ENCODE measurements at regions not wholly inside any gene's neighbourhood (a gene's known extent, or its start where the extent isn't known, plus 50 kb on each side); places are given as distances from the start of the nearest gene placed in this dataset.

DNA sequence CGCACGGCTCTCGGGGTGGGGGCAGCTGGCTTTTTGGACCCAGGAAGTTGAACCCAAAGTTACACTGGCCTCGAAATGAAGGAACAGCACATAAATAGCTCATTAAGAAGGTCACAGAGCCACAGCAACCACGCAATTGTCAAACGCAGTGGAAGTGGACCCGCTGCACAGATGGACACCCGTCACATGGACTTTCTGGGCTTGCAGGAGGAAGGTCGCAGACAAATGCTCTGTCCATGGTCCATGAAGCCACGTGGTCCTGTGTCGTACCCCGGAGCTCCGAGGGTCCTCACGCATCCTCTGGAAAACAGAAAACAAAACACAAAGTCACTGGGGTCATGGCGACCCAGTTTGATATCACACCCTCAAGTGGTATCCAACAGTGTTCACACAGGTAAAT, 308.1 kb upstream of the SALL3 start:
- H3K27me3 ChIP-seq (ENCODE audit: control insufficient read depth, low read length): no peaks in the 10 kb centered on the region
- TF ChIP-seq, protein P1, sequence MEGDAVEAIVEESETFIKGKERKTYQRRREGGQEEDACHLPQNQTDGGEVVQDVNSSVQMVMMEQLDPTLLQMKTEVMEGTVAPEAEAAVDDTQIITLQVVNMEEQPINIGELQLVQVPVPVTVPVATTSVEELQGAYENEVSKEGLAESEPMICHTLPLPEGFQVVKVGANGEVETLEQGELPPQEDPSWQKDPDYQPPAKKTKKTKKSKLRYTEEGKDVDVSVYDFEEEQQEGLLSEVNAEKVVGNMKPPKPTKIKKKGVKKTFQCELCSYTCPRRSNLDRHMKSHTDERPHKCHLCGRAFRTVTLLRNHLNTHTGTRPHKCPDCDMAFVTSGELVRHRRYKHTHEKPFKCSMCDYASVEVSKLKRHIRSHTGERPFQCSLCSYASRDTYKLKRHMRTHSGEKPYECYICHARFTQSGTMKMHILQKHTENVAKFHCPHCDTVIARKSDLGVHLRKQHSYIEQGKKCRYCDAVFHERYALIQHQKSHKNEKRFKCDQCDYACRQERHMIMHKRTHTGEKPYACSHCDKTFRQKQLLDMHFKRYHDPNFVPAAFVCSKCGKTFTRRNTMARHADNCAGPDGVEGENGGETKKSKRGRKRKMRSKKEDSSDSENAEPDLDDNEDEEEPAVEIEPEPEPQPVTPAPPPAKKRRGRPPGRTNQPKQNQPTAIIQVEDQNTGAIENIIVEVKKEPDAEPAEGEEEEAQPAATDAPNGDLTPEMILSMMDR (IDR thresholded peaks at IDR 0.05; ENCODE audit: low read depth, low read length, poor library complexity, severe bottlenecking): no peak
- TF ChIP-seq EZH2phosphoT487 (IDR thresholded peaks at IDR 0.05; ENCODE audit: borderline replicate concordance, low read length): no peak
- no peaks in the 10 kb centered on the region for H3K79me2 ChIP-seq (ENCODE audit: control insufficient read depth, low read length)
- no peak overlapping the region for H3K27ac ChIP-seq (ENCODE audit: low read depth, low read length)
- H3F3A ChIP-seq (ENCODE audit: control insufficient read depth, insufficient read depth): no peaks in the 10 kb centered on the region
- H4K20me1 ChIP-seq (ENCODE audit: control insufficient read depth, insufficient read depth, low read depth, low read length): no peaks in the 10 kb centered on the region
- no peaks in the 10 kb centered on the region for H3K9me2 ChIP-seq (replicated peaks; ENCODE audit: control insufficient read depth, low read length)
- no peak overlapping the region for H3K4me2 ChIP-seq (ENCODE audit: low read length)
- H3K4me3 ChIP-seq (ENCODE audit: low read length): no peak overlapping the region
- no peaks in the 10 kb centered on the region for H3K4me1 ChIP-seq (ENCODE audit: control insufficient read depth, low read length)
- no peaks in the 10 kb centered on the region for H3K9me3 ChIP-seq (ENCODE audit: control insufficient read depth, insufficient read depth, low read length)
- H3K36me3 ChIP-seq (ENCODE audit: control insufficient read depth, low read length): no peaks in the 10 kb centered on the region

DNA sequence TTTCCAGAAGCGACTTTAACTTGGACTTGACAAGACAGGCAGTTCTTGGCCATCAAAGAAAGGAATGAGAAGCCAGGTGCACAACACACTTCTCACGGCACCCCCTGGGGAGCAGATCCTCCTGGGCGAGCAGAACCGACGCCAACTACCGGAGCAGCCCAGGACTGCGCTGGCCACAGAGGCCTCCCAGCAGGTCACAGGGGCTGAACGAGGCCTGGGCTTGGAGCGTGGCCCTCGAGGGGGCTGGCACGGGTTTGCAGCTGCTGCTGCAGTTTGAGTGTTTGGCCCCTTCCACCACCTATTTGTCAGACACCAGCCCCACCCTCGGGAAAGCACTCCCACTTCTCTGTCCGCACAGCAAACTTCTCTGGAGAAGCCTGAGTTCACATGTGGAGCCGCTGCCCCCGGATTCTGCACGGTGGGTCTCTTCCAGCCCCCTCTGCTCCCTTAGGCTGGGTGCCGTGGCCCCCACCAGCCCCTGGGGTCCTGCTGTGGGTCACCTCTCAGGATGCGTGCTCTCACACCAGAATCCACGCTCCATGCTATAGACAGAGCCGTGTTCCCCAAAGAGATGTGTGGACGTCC, 306.7 kb upstream of the SALL3 start:
- Histone ChIP-seq H3K36me3 (ENCODE audit: control insufficient read depth, low read length) (no peaks in the 10 kb centered on the region), H3K27ac (ENCODE audit: low read depth, low read length) (no peak overlapping the region), H3K4me2 (ENCODE audit: low read length) (no peak overlapping the region), H3K27me3 (ENCODE audit: control insufficient read depth, low read length) (no peaks in the 10 kb centered on the region), H3K9me3 (ENCODE audit: control insufficient read depth, insufficient read depth, low read length) (no peaks in the 10 kb centered on the region), H3K4me1 (ENCODE audit: control insufficient read depth, low read length) (no peaks in the 10 kb centered on the region), H3K4me3 (ENCODE audit: low read length) (no peak overlapping the region), H3K79me2 (ENCODE audit: control insufficient read depth, low read length) (no peaks in the 10 kb centered on the region), H3F3A (ENCODE audit: control insufficient read depth, insufficient read depth) (no peaks in the 10 kb centered on the region), H4K20me1 (ENCODE audit: control insufficient read depth, insufficient read depth, low read depth, low read length) (no peaks in the 10 kb centered on the region), H3K9me2 (replicated peaks; ENCODE audit: control insufficient read depth, low read length) (no peaks in the 10 kb centered on the region)
- TF ChIP-seq, protein P1 (IDR thresholded peaks at IDR 0.05; ENCODE audit: low read depth, low read length, poor library complexity, severe bottlenecking): no peak
- no peak for TF ChIP-seq EZH2phosphoT487 (IDR thresholded peaks at IDR 0.05; ENCODE audit: borderline replicate concordance, low read length)

DNA sequence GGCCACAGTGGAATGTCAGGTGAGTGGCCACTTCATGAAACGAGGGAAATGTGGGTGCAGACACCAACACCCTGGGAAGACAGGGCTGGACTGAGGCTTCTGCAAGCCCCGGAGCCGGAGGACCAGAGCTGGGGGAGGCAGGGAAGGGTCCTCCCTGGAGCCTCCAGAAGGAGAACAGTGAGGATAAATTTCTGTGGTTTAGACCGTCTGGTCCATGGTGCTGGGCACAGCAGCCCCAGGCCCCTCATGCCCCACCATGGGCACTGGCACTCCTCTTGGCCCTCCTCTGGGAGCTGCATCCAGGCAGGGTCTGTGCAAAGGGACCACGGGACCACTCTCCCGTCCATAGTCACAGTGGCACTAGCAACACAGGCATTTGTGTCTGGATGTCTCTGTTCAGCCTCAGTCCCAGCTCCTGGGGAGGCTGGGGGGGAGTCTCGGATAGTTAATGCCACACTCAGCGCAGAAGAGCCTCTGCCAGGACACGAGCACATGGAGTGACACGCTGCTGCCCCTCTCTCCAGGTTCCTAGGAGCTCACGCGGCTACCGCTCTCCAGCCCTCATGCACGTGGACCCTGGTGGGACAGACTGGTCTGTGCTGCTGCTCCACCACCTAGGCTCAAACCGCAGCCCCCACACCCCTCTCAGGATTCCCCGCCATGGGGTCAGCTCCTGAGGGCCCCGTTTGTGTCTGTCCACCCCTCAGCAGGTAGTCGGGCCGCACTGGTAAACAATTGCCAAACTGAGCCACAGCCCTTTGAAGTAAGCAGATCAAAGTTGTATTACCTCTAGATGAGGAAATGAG, 305.9 kb upstream of the SALL3 start:
- TF ChIP-seq, protein P1 (IDR thresholded peaks at IDR 0.05; ENCODE audit: low read depth, low read length, poor library complexity, severe bottlenecking): no peak
- TF ChIP-seq EZH2phosphoT487 (IDR thresholded peaks at IDR 0.05; ENCODE audit: borderline replicate concordance, low read length): no peak
- no peak overlapping the region for H3K4me3 ChIP-seq (ENCODE audit: low read length)
- no peaks in the 10 kb centered on the region for H3K27me3 ChIP-seq (ENCODE audit: control insufficient read depth, low read length)
- H3F3A ChIP-seq (ENCODE audit: control insufficient read depth, insufficient read depth): no peaks in the 10 kb centered on the region
- H3K9me3 ChIP-seq (ENCODE audit: control insufficient read depth, insufficient read depth, low read length): no peaks in the 10 kb centered on the region
- no peak overlapping the region for H3K4me2 ChIP-seq (ENCODE audit: low read length)
- H3K4me1 ChIP-seq (ENCODE audit: control insufficient read depth, low read length): no peaks in the 10 kb centered on the region
- H3K9me2 ChIP-seq (replicated peaks; ENCODE audit: control insufficient read depth, low read length): no peaks in the 10 kb centered on the region
- no peaks in the 10 kb centered on the region for H3K36me3 ChIP-seq (ENCODE audit: control insufficient read depth, low read length)
- H3K27ac ChIP-seq (ENCODE audit: low read depth, low read length): no peak overlapping the region
- H3K79me2 ChIP-seq (ENCODE audit: control insufficient read depth, low read length): no peaks in the 10 kb centered on the region
- H4K20me1 ChIP-seq (ENCODE audit: control insufficient read depth, insufficient read depth, low read depth, low read length): no peaks in the 10 kb centered on the region
